Activated B cell treated with CpG ODN at 0.5 μM for 24 hours (primary cell): ENCODE measurements at regions not wholly inside any gene's neighbourhood (a gene's known extent, or its start where the extent isn't known, plus 50 kb on each side); places are given as distances from the start of the nearest gene placed in this dataset.

ENCODE experiments used
- ATAC-seq: fragments of 200-7000 bp; cut with Tn5 transposase; one replicate; pipeline ENCODE4 v1.10.0; 2021; ENCODE audit warnings: low read depth, mild to moderate bottlenecking, moderate library complexity
- CTCF ChIA-PET: fragments of 350-600 bp; sonication (Branson Sonifier 250); formaldehyde crosslinking; loops from one replicate; lab custom pipeline; 2021; ENCODE audit warnings: antibody characterized with exemption; lab: Charles Lee
- POLR2A ChIA-PET: fragments of 350-600 bp; sonication (Branson Sonifier 250); formaldehyde crosslinking; loops from one replicate; lab custom pipeline; 2021; ENCODE audit warnings: antibody characterized with exemption; lab: Charles Lee
- DNase-seq: peaks from one replicate; pipeline ENCODE4 v3.0.0; 2022
- H3K27ac Mint-ChIP-seq: one replicate; pipeline ENCODE4 v1.8.0; 2020; ENCODE audit warnings: mixed read lengths
- H3K27me3 Mint-ChIP-seq: one replicate; pipeline ENCODE4 v1.8.0; 2021; ENCODE audit warnings: mixed read lengths
- H3K36me3 Mint-ChIP-seq: one replicate; pipeline ENCODE4 v1.8.0; 2021; ENCODE audit warnings: low read depth, mixed read lengths
- H3K4me1 Mint-ChIP-seq: one replicate; pipeline ENCODE4 v1.8.0; 2021; ENCODE audit warnings: mixed read lengths
- H3K4me3 Mint-ChIP-seq: one replicate; pipeline ENCODE4 v1.8.0; 2020; ENCODE audit warnings: mild to moderate bottlenecking, mixed read lengths
- H3K9me3 Mint-ChIP-seq: one replicate; pipeline ENCODE4 v1.8.0; 2020; ENCODE audit warnings: mixed read lengths
- intact Hi-C: fragments of 100-400 bp; cut with micrococcal nuclease; formaldehyde crosslinking; loops from one replicate; pipeline ENCODE4 v1.15.1; 2024
- TF ChIP-seq, protein P1 (sequence below): fragments of 200-600 bp; IDR thresholded peaks from one replicate; pipeline ENCODE4 v1.8.0; 2022; ENCODE audit warnings: antibody characterized with exemption, mild to moderate bottlenecking

- intact Hi-C loops, result no loop called here
- no peak overlapping the region for H3K27ac Mint-ChIP-seq
- CTCF ChIA-PET, result no interaction called here
- H3K4me3 Mint-ChIP-seq, result no peak overlapping the region
- no peaks in the 10 kb centered on the region for H3K36me3 Mint-ChIP-seq
- ATAC-seq, result no peak
- TF ChIP-seq, protein P1, sequence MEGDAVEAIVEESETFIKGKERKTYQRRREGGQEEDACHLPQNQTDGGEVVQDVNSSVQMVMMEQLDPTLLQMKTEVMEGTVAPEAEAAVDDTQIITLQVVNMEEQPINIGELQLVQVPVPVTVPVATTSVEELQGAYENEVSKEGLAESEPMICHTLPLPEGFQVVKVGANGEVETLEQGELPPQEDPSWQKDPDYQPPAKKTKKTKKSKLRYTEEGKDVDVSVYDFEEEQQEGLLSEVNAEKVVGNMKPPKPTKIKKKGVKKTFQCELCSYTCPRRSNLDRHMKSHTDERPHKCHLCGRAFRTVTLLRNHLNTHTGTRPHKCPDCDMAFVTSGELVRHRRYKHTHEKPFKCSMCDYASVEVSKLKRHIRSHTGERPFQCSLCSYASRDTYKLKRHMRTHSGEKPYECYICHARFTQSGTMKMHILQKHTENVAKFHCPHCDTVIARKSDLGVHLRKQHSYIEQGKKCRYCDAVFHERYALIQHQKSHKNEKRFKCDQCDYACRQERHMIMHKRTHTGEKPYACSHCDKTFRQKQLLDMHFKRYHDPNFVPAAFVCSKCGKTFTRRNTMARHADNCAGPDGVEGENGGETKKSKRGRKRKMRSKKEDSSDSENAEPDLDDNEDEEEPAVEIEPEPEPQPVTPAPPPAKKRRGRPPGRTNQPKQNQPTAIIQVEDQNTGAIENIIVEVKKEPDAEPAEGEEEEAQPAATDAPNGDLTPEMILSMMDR, result no peak
- POLR2A ChIA-PET, result no interaction called here
- no peaks in the 10 kb centered on the region for H3K27me3 Mint-ChIP-seq
- no peaks in the 10 kb centered on the region for H3K4me1 Mint-ChIP-seq
- DNase-seq, result no peak
- H3K9me3 Mint-ChIP-seq, result no peaks in the 10 kb centered on the region
Observed at GRCh38 chr4:121220698-121221097, 56.6 kb upstream of the TNIP3 start.

GRCh38 chr4:121219227-121219626, 55.1 kb upstream of the TNIP3 start:
- Mint-ChIP-seq H3K27ac (no peak overlapping the region), H3K9me3 (no peaks in the 10 kb centered on the region), H3K4me3 (no peak overlapping the region), H3K4me1 (no peaks in the 10 kb centered on the region), H3K36me3 (no peaks in the 10 kb centered on the region), H3K27me3 (no peaks in the 10 kb centered on the region)
- ATAC-seq, result no peak
- DNase-seq, result no peak
- intact Hi-C loops, result no loop called here
- ChIA-PET CTCF (interaction anchor here (1.2 kb wide), 1 partner anchor 27 kb away, joined by 5 read pairs; no protein-coding TSS in a partner anchor), POLR2A (no interaction called here)
- TF ChIP-seq, protein P1, result no peak

- Mint-ChIP-seq H3K27ac (no peak overlapping the region), H3K9me3 (no peaks in the 10 kb centered on the region), H3K27me3 (no peaks in the 10 kb centered on the region), H3K4me1 (no peaks in the 10 kb centered on the region), H3K4me3 (no peak overlapping the region), H3K36me3 (no peaks in the 10 kb centered on the region)
- DNase-seq (no peak), ATAC-seq (no peak)
- intact Hi-C loops, result no loop called here
- ChIA-PET CTCF (no interaction called here), POLR2A (no interaction called here)
- TF ChIP-seq, protein P1, result no peak
Observed at GRCh38 chr4:121217351-121217750, 53.2 kb upstream of the TNIP3 start.

DNA sequence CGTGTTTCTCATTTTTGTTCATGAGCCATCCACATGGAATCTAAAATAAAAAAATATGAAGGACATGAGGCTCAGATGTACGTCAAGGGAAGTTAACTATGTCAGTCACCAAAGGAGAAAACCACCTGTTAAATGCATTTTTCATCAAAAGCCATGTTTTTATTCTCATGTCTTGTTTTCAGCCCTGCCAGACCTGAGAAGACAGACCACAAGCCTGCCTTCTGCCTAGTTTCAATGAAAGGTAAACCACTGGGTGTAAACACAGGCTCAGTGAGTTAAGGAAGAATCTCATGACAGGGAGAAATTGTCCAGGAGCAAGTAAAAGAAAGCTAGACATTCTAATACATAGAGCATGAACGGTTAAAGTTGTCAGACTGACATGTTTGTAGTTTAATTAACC, 52.3 kb upstream of the TNIP3 start:
- DNase-seq, result no peak
- no peaks in the 10 kb centered on the region for H3K4me1 Mint-ChIP-seq
- no peaks in the 10 kb centered on the region for H3K27me3 Mint-ChIP-seq
- no peak for ATAC-seq
- TF ChIP-seq, protein P1, result no peak
- H3K36me3 Mint-ChIP-seq, result no peaks in the 10 kb centered on the region
- ChIA-PET POLR2A (no interaction called here), CTCF (no interaction called here)
- H3K9me3 Mint-ChIP-seq, result no peaks in the 10 kb centered on the region
- no peak overlapping the region for H3K27ac Mint-ChIP-seq
- intact Hi-C loops, result no loop called here
- H3K4me3 Mint-ChIP-seq, result no peak overlapping the region

DNA sequence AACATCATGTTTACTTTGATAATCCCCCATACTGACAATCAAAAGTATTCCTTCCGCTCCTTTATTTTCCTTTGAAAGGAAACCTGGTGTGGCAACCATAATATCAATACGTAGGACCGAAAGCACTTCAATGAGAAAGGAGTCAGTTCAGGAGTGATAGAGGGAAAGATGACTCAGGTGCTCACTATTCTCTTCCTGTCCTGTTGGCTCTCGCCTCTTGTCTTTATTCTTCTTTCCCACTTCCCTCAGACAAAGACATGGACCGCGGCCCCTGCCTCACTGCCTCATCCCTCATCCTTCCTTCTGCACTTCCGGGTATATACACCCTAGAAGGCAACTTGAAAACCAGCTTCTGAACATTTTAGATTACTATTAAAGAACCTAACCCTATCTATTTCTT, 49.8 kb upstream of the TNIP3 start:
- TF ChIP-seq, protein P1, result no peak
- no peak for ATAC-seq
- intact Hi-C loops, result no loop called here
- no peak overlapping the region for H3K4me3 Mint-ChIP-seq
- H3K4me1 Mint-ChIP-seq, result no peaks in the 10 kb centered on the region
- no peak for DNase-seq
- CTCF ChIA-PET, result no interaction called here
- no peaks in the 10 kb centered on the region for H3K36me3 Mint-ChIP-seq
- no peaks in the 10 kb centered on the region for H3K27me3 Mint-ChIP-seq
- no peak overlapping the region for H3K27ac Mint-ChIP-seq
- no peaks in the 10 kb centered on the region for H3K9me3 Mint-ChIP-seq
- POLR2A ChIA-PET, result no interaction called here
